IPS-18c (cell line): ENCODE measurements at regions not wholly inside any gene's neighbourhood (a gene's known extent, or its start where the extent isn't known, plus 50 kb on each side); places are given as distances from the start of the nearest gene placed in this dataset.
"Not testable (repeated sequence)": the region's sequence is repeated elsewhere in the genome, so short reads cannot be mapped to it uniquely, and the experiment has no call there.

Experiments used
- H3K4me3 ChIP-seq: 2 replicates; pipeline ENCODE4 v1.7.0; 2013; ENCODE audit warnings: low read depth, mild to moderate bottlenecking, low read length, moderate library complexity; ENCODE audit not compliant: insufficient read depth
- H3K9me3 ChIP-seq: one replicate; pipeline ENCODE4 v1.6.1; 2013; ENCODE audit warnings: mild to moderate bottlenecking, low read length, moderate library complexity; ENCODE audit not compliant: control insufficient read depth, insufficient read depth

- Histone ChIP-seq H3K9me3 (no peaks in the 10 kb centered on the region), H3K4me3 (no peak overlapping the region)
Measured at GRCh38 chr10:64880546-64880945, 1359.3 kb downstream of the REEP3 start.

- no peaks in the 10 kb centered on the region for H3K9me3 ChIP-seq
- no peak overlapping the region for H3K4me3 ChIP-seq
Measured at GRCh38 chr10:64881257-64881656, 1360.1 kb downstream of the REEP3 start.

- H3K9me3 ChIP-seq = peaks cover 2% of the 10 kb centered on the region
Measured at GRCh38 chr10:64896582-64896981, 1375.4 kb downstream of the REEP3 start.

GRCh38 chr10:64906311-64906710 is 1385.1 kb downstream of the REEP3 start:
- H3K4me3 ChIP-seq = not testable (repeated sequence)

More at GRCh38 chr10:64896582-64896981, 1375.4 kb downstream of the REEP3 start:
- H3K4me3 ChIP-seq = no peak overlapping the region

GRCh38 chr10:64924306-64924705 is 1403.1 kb downstream of the REEP3 start:
- not testable (repeated sequence) for H3K9me3 ChIP-seq
- H3K4me3 ChIP-seq = peak overlapping the region; percentile 49

More at GRCh38 chr10:64906311-64906710, 1385.1 kb downstream of the REEP3 start:
- not testable (repeated sequence) for H3K9me3 ChIP-seq

- Histone ChIP-seq H3K9me3 (peaks cover 4% of the 10 kb centered on the region), H3K4me3 (no peak overlapping the region)
Measured at GRCh38 chr10:64952042-64952441, 1430.8 kb downstream of the REEP3 start.

GRCh38 chr10:64956441-64956840 is 1435.2 kb downstream of the REEP3 start:
- Histone ChIP-seq H3K9me3 (peaks cover 2% of the 10 kb centered on the region), H3K4me3 (no peak overlapping the region)

GRCh38 chr10:64959116-64959515 is 1437.9 kb downstream of the REEP3 start:
- Histone ChIP-seq H3K9me3 (peaks cover 2% of the 10 kb centered on the region), H3K4me3 (no peak overlapping the region)

- Histone ChIP-seq H3K9me3 (no peaks in the 10 kb centered on the region), H3K4me3 (no peak overlapping the region)
Measured at GRCh38 chr10:64959883-64960282, 1438.7 kb downstream of the REEP3 start.

- Histone ChIP-seq H3K9me3 (no peaks in the 10 kb centered on the region), H3K4me3 (no peak overlapping the region)
Measured at GRCh38 chr10:64973391-64973790, 1452.2 kb downstream of the REEP3 start.

- Histone ChIP-seq H3K9me3 (no peaks in the 10 kb centered on the region), H3K4me3 (no peak overlapping the region)
Measured at GRCh38 chr10:64976150-64976549, 1454.9 kb downstream of the REEP3 start.

- no peaks in the 10 kb centered on the region for H3K9me3 ChIP-seq
- no peak overlapping the region for H3K4me3 ChIP-seq
Measured at GRCh38 chr10:64977915-64978314, 1456.7 kb downstream of the REEP3 start.

GRCh38 chr10:64996886-64997285 is 1475.7 kb downstream of the REEP3 start:
- no peaks in the 10 kb centered on the region for H3K9me3 ChIP-seq
- no peak overlapping the region for H3K4me3 ChIP-seq

- Histone ChIP-seq H3K4me3 (no peak overlapping the region), H3K9me3 (no peaks in the 10 kb centered on the region)
Measured at GRCh38 chr10:65010845-65011244, 1489.6 kb downstream of the REEP3 start.

- peaks cover 2% of the 10 kb centered on the region for H3K9me3 ChIP-seq
- no peak overlapping the region for H3K4me3 ChIP-seq
Measured at GRCh38 chr10:65017523-65017922, 1496.3 kb downstream of the REEP3 start.

GRCh38 chr10:65024886-65025285 is 1503.7 kb downstream of the REEP3 start:
- H3K4me3 ChIP-seq = no peak overlapping the region

GRCh38 chr10:65030263-65030662 is 1509.1 kb downstream of the REEP3 start:
- no peak overlapping the region for H3K4me3 ChIP-seq
- H3K9me3 ChIP-seq = peaks cover 11% of the 10 kb centered on the region

More at GRCh38 chr10:65024886-65025285, 1503.7 kb downstream of the REEP3 start:
- H3K9me3 ChIP-seq = peaks cover 2% of the 10 kb centered on the region

GRCh38 chr10:65032867-65033769 is 1511.9 kb downstream of the REEP3 start:
- H3K4me3 ChIP-seq = no peak overlapping the region
- H3K9me3 ChIP-seq = peaks cover 16% of the 10 kb centered on the region
